Ishikawa (cell line): ENCODE measurements at regions not wholly inside any gene's neighbourhood (a gene's known extent, or its start where the extent isn't known, plus 50 kb on each side); places are given as distances from the start of the nearest gene placed in this dataset.

Experiments
- CEBPB ChIP-seq: IDR thresholded peaks from 2 replicates; pipeline ENCODE4 v1.6.1; 2012
- CREB1 ChIP-seq: IDR thresholded peaks from 2 replicates; pipeline ENCODE4 v1.6.1; 2012; ENCODE audit warnings: low read depth
- EGR1 ChIP-seq: IDR thresholded peaks from 2 replicates; pipeline ENCODE4 v1.6.1; 2012
- EP300 ChIP-seq: IDR thresholded peaks from 2 replicates; pipeline ENCODE4 v1.6.1; 2012; ENCODE audit warnings: borderline replicate concordance
- FOXM1 ChIP-seq: IDR thresholded peaks from 2 replicates; pipeline ENCODE4 v1.6.1; 2012; ENCODE audit warnings: low read depth, borderline replicate concordance
- NFIC ChIP-seq: IDR thresholded peaks from 2 replicates; pipeline ENCODE4 v1.6.1; 2012
- RAD21 ChIP-seq: IDR thresholded peaks from 2 replicates; pipeline ENCODE4 v1.6.1; 2012; ENCODE audit warnings: low read depth
- TAF1 ChIP-seq: IDR thresholded peaks from 2 replicates; pipeline ENCODE4 v1.6.1; 2012; ENCODE audit warnings: low read depth, mild to moderate bottlenecking
- TCF12 ChIP-seq: IDR thresholded peaks from 2 replicates; pipeline ENCODE4 v1.6.1; 2012; ENCODE audit warnings: low read depth
- TEAD4 ChIP-seq: IDR thresholded peaks from 2 replicates; pipeline ENCODE4 v1.6.1; 2012
- YY1 ChIP-seq: IDR thresholded peaks from 2 replicates; pipeline ENCODE4 v1.6.1; 2012; ENCODE audit warnings: low read depth
- ZBTB7A ChIP-seq: IDR thresholded peaks from 2 replicates; pipeline ENCODE4 v1.6.1; 2012; ENCODE audit warnings: low read depth
- TF ChIP-seq, protein P1 (sequence below): IDR thresholded peaks from 2 replicates; pipeline ENCODE4 v1.6.1; 2012
- TF ChIP-seq, protein P2 (sequence below): IDR thresholded peaks from 2 replicates; pipeline ENCODE4 v1.6.1; 2012; ENCODE audit warnings: low read depth, mild to moderate bottlenecking
- TF ChIP-seq, protein P3 (sequence below): IDR thresholded peaks from 2 replicates; pipeline ENCODE4 v1.6.1; 2012

DNA sequence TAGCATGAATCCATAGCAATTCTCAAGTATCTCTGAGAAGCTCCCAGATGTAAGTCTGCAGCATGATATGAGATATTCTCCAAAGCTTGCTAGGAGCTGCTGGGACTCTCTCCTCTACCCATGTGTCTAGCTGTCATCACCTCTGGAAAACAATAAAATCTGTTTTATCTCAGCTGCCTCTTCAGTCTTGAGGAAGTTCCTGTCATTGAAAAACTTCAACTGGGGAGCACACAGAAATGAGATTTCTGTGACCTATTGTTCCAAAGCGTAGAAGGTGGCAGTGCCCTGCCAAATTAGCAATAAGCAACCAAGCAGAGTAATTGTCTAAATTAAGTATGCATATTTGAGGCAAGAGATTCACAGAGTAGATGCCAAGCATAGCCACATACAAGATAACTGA, 1380.6 kb upstream of the RAG2 start:
- TF ChIP-seq CREB1 (no peak), TCF12 (no peak), CEBPB (no peak), YY1 (no peak), EGR1 (no peak), RAD21 (no peak), FOXM1 (no peak), NFIC (no peak), ZBTB7A (no peak), TAF1 (no peak)
- TF ChIP-seq, protein P1, sequence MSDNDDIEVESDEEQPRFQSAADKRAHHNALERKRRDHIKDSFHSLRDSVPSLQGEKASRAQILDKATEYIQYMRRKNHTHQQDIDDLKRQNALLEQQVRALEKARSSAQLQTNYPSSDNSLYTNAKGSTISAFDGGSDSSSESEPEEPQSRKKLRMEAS, result no peak

DNA sequence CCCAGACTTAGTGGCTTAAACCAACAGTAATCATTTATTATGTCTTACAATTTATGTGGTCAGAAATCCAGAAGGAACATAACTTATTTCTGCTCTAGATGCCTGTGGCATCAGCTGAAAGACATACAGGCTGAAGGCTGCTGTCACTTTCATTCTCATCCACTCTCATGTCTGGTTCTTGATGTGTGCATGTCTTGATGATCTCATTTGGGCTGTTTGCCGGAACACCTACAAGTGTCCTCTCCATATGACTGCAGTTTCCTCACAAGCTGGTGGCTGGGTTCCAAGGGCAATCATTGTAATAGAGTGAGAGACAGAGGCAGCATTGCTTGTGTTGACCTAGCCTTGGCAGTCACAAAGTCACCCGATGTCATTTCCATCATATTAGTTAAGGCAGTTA, 1375.9 kb upstream of the RAG2 start:
- TF ChIP-seq NFIC (no peak), RAD21 (no peak), FOXM1 (no peak), EGR1 (no peak), TAF1 (no peak), EP300 (no peak)
- TF ChIP-seq, protein P2, sequence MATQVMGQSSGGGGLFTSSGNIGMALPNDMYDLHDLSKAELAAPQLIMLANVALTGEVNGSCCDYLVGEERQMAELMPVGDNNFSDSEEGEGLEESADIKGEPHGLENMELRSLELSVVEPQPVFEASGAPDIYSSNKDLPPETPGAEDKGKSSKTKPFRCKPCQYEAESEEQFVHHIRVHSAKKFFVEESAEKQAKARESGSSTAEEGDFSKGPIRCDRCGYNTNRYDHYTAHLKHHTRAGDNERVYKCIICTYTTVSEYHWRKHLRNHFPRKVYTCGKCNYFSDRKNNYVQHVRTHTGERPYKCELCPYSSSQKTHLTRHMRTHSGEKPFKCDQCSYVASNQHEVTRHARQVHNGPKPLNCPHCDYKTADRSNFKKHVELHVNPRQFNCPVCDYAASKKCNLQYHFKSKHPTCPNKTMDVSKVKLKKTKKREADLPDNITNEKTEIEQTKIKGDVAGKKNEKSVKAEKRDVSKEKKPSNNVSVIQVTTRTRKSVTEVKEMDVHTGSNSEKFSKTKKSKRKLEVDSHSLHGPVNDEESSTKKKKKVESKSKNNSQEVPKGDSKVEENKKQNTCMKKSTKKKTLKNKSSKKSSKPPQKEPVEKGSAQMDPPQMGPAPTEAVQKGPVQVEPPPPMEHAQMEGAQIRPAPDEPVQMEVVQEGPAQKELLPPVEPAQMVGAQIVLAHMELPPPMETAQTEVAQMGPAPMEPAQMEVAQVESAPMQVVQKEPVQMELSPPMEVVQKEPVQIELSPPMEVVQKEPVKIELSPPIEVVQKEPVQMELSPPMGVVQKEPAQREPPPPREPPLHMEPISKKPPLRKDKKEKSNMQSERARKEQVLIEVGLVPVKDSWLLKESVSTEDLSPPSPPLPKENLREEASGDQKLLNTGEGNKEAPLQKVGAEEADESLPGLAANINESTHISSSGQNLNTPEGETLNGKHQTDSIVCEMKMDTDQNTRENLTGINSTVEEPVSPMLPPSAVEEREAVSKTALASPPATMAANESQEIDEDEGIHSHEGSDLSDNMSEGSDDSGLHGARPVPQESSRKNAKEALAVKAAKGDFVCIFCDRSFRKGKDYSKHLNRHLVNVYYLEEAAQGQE, result no peak
- TF ChIP-seq, protein P3, sequence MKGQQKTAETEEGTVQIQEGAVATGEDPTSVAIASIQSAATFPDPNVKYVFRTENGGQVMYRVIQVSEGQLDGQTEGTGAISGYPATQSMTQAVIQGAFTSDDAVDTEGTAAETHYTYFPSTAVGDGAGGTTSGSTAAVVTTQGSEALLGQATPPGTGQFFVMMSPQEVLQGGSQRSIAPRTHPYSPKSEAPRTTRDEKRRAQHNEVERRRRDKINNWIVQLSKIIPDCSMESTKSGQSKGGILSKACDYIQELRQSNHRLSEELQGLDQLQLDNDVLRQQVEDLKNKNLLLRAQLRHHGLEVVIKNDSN, result no peak

DNA sequence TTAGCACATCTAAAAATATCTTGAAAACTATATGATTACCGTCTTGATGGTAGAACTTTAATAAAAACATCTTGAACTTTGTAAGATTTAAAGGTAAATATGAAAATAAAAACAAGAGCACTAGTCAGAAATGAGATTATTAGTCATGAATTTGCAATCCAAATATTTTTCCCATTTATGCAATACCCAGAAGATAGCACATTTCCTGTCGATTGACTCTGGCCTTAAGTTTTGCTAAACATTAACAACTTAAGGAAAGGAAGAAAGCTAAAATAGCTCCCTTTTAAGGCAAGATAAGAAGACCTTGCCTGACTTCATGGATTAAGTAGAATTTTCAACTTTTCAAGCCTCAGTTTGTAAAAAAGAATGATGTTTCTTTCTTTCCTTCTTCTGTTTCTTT, 1374.7 kb upstream of the RAG2 start:
- TF ChIP-seq EGR1 (no peak), CEBPB (no peak)

- no peak for TF ChIP-seq NFIC
- TF ChIP-seq ZBTB7A, result no peak
- TF ChIP-seq TAF1, result no peak
- no peak for TF ChIP-seq FOXM1
- TF ChIP-seq, protein P2, result no peak
- no peak for TF ChIP-seq EGR1
- no peak for TF ChIP-seq TCF12
- no peak for TF ChIP-seq RAD21
- TF ChIP-seq, protein P3, result no peak
- no peak for TF ChIP-seq CEBPB
- no peak for TF ChIP-seq TEAD4
- no peak for TF ChIP-seq EP300
- TF ChIP-seq, protein P1, result no peak
- TF ChIP-seq YY1, result no peak
- TF ChIP-seq CREB1, result no peak
Measured at GRCh38 chr11:37968148-37968547, 1370.1 kb upstream of the RAG2 start.

DNA sequence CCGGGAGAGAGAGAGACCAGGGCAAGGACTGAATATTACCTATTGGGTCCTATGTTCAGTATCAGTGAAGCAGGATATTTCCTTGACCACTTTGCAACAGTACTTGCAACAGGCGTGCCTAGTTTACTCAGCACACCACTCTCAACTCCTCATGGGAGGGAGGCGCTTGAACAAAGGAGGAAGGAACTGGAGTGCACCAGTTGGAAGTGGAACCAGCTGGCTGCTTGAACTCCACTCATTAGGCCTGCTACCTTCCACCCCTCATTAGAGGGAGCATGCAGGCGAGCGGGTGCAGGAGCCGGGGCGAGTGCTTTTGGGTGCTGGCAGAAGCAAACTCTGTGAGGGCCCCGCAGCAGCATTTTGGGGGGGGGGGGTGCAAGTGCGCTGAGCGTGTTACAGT, 1369.6 kb upstream of the RAG2 start:
- no peak for TF ChIP-seq CEBPB
- no peak for TF ChIP-seq NFIC

DNA sequence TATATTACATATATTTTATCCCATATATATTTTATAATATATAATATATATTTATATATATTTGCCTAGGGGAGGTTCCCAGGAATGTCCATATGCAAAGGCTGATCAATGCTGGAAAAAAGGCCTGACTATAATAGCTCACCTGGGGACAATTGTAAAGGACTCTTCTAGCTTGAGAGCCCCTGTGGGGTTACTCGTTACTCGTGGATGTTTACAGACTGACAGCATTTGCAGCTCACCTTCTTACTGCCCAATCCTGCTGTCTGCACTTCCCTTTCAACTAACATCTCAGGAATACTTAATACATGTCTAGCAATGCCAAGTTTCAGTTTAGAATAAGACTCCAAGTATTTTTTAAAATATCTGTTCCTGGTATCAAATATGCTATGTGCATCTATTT, 1365.4 kb upstream of the RAG2 start:
- TF ChIP-seq YY1 (no peak), EP300 (no peak), TAF1 (no peak), TEAD4 (no peak), CREB1 (no peak), CEBPB (no peak), NFIC (no peak), FOXM1 (no peak), EGR1 (no peak), TCF12 (no peak), RAD21 (no peak), ZBTB7A (no peak)
- TF ChIP-seq, protein P2, result no peak
- TF ChIP-seq, protein P3, result no peak
- TF ChIP-seq, protein P1, result no peak
